Stimulated activated CD4-positive, alpha-beta T cell treated with anti-CD3 and anti-CD28 coated beads, Interleukin-15, amount 100 ng/mL, for 24 hours (primary cell): ENCODE measurements at regions not wholly inside any gene's neighbourhood (a gene's known extent, or its start where the extent isn't known, plus 50 kb on each side); places are given as distances from the start of the nearest gene placed in this dataset.

Experiments
- DNase-seq: peaks from one replicate; pipeline ENCODE4 v3.0.0-alpha.2; 2020

DNA sequence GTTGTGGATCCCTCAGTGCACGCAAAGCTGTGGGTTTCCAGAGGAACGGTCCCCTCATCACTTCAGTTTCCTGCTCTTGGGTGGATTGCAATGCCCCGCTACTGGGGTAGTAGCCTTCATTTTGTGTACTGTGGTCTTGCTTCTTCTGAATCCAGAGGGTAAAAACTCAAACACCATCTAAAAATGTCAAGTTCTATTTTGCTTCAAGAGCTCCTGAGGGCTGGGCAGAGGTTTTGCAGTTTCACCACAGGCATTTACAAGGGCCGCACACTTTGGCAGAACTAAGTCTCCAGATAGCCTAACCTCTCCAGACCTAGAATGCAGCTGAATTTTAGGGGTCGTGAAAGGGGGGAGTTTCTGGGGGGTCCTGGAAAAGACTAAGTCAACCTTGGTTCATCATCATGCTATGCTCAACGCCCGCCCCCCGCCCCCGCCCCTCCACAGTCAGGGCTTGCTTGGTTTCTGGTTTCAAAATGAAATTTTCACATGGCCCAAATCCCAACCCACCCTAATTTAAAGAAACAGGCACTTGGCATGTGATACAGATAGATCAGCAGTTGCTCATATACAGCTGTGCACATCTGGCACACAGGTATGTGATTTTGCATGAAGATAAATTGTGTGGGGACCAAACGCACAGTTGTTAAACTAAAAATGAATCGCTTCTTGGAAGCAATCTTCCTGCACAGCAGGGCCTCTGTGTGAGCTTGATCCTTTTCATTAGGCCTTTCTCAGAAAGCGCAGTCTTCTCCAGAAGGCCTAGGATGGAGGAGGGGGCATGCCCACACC, 329.6 kb downstream of the OSR1 start:
- no peak for DNase-seq

DNA sequence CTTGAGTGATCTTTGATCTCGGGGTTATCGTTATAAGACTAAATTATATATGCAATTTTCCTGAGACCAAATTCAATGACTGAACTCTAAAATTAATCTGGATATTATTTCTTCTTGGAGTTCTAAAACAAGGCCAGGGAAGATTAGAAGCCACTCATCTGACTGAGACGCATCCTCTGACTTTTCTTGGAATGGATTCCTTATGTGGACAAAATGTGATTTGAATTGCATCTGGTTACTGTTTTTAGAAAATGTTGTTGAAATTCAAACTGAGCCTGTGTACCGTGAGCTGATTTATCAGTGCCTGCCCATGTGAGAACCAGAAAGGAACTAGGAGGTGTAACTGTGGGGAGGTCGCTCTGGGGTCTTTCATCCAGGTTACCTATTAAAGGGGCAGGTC, 330.8 kb downstream of the OSR1 start:
- no peak for DNase-seq

DNA sequence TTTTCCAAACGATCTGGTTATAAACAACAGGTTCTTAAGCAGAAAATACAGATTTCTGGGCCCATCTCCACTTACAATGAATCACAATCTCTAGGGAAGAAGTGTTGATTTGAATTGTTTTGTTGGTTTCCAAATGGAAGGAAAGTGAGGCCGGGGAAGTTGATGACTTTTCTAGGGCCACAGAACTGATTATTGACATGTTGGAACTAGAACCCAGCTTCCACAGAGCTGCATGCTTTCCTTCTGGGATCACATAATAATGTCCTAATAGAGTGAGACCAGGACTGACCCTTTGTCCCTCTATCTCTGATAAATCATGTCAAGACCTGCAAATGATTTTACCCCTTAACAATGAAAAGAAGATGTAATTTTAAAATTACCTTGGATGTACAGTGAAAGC, 332.2 kb downstream of the OSR1 start:
- DNase-seq = no peak

DNA sequence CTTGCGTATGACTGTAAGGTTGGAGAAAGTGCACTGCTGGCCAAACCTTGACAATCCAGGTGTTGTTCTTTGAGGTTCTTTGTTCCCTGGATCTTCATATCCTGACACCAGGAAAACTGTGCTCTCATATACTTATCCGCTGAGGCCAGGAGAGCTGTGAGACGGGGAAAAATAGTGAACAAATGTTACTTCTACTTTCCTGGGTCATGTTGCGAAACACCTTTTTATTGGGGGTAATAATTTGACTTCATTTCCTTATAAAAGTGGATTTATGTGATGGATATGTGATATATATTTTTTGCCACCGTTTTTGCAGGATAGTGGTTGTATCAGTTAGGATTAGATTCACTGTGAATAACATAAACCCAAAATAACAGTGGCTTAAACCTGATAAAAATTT, 336.1 kb downstream of the OSR1 start:
- DNase-seq = no peak

DNA sequence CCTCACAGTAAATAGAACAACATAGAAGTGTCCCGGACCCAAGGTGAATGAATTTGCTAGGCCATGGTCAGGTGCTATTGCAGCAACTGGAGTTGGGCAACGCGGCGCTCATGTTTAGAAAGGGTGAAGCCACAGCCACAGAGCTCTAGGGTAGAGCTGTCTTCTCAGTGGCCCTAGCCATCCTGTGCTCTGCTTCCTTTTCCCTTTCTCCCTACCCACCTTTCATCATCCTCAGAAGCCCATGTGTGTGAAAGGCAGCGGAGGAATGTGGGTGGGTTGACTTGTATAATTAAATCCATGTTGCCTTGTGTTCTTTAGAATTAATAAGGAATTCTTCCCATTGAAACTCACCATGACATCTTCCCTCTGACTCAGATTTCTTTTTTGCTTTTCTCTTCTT, 336.7 kb downstream of the OSR1 start:
- no peak for DNase-seq

DNA sequence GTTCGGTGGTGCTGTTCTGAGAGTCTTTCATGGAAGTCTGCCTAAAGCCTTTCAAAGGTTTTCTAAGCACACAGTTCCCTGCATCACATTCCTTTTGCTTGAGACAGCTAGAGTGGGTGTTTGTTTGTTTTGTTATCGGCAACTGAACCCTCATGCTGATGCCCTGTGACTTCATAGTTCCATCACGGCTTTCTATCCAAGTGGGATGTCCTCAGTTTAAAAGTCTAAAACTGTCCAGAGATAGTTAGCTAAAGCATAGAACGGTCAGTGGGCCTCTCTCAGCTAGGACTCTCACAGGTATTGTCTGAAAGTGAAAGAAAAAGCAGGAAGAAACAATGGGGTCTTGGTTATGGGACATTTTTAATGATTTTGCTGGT, 337.3 kb downstream of the OSR1 start:
- no peak for DNase-seq

DNA sequence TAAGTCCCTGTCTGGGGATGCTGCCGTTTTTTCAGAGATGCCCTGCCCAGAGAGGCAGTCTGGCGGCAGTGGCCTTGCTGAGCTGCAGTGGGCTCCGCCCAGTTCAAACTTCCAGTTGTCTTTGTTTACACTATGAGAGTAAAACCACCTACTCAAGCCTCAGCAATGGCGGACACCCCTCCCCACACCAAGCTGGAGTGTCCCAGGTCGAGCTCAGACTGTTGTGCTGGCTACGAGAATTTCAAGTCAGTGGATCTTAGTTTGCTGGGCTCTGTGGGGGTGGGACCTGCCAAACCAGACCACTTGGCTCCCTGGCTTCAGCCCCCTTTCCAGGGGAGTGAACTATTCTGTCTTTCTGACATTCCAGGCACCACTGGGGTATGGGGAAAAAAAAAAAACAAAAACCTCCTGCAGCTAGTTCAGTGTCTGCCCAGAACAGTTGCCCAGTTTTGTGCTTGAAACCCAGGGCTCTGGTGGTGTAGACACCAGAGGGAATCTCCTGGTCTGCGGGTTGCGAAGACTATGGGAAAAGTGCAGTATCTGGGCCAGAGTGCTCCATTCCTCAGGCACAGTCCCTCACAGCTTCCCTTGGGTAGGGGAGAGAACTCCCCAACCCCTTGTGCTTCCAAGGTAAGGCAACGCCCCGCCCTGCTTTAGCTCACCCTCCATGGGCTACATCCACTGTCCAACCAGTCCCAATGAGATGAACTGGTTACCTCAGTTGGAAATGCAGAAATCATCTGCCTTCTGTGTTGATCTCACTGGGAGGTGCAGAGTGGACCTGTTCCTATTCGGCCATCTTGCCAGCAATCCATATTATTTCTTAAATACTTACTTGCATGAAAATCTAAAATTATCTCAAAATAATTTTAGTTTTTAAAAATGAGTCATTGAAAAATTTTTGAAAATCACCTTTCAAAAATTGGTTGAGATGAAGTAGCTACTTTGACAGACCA, 338.0 kb downstream of the OSR1 start:
- no peak for DNase-seq

DNA sequence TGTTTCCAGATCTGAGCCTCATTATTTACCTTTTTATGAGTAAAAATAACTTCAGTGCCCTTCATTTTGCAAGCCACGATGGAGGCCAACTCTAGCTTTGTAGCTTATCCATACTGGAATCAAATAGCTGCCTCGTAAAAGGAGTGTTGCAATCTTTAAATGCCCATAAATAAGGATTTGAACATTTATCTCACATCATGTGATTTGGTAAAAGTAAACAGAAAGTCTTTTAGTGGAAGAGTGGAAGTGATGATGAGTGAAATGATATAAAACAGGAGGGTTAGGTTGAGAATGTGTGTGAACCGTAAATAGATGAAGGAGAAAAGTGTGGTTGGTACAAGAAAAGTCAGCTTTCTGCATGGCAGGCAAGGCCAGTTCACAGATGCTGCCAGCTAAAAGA, 348.9 kb downstream of the OSR1 start:
- DNase-seq = no peak

DNA sequence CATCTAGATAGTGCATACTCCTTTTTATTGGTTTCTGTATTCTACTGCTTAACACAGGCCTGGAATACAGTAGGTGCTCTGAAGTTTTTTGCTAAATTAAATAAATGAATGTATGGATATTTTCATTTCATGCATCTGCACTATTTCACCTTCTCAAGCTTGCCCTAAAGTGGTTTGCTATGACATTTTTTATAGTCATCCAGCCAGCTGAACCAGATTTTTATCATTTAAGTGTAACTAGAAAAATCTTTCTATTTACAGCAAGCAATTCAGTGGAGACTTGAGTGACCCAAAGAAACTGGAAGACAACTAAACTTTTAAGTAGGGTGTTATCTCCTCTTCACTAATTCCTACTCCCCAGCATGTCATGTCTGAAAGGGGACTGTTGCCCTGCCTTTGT, 354.9 kb downstream of the OSR1 start:
- no peak for DNase-seq

DNA sequence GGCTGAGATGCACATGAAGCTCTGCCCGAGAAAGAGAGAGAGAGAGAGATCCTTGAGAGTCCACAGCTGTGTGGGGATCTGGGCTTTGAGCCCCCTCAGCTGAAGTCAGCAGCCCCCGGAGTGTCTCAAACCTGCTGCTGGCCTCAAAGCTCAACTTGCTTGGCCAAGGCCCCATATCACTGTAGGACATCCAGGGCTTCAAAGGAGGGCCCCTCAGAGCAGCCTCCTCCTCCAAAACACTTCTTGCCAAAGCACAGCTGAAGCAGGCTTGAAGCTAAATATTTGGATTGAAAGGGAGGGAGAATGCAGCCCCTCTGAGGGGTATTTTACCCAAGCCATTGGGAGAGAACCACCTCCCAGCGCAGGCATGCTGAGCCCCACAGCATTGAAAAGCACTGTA, 357.6 kb downstream of the OSR1 start:
- no peak for DNase-seq

DNA sequence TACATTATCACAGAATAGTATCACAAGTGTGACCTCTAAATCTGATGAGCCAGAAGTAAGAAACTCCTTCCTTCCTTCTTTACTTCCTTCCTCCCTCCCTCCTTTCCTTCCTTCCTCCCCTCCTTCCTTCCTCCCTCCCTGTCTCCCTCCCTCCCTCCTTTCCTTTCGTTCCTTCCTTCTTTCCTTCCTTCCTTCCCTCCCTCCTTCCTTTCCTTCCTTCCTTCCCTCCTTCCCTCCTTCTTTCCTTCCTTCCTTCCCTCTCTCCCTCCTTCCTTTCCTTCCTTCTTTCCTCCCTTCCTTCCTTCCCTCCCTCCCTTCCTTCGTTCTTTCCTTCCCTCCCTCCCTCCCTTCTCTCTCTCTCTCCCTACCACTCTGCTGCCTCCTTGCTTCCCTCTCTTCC, 359.2 kb downstream of the OSR1 start:
- no peak for DNase-seq

DNA sequence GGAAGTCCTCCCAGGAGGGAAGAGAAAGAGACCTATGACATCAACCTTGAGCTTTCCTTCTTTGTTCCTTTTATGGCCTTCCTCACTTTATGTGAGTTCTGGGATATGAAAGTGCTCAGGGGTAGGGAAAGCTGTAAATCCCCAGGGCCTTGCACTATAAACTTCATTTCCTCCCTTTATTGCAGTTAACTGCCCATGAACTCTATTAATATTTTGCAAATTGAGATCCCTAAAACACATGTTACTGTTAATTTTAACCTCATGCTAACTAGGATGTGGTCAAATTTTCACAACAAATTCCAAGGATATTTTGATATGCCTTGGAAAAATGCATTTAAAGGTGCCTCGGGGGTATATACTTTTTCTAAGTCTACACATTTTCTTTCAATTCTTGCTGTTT, 359.9 kb downstream of the OSR1 start:
- no peak for DNase-seq

DNA sequence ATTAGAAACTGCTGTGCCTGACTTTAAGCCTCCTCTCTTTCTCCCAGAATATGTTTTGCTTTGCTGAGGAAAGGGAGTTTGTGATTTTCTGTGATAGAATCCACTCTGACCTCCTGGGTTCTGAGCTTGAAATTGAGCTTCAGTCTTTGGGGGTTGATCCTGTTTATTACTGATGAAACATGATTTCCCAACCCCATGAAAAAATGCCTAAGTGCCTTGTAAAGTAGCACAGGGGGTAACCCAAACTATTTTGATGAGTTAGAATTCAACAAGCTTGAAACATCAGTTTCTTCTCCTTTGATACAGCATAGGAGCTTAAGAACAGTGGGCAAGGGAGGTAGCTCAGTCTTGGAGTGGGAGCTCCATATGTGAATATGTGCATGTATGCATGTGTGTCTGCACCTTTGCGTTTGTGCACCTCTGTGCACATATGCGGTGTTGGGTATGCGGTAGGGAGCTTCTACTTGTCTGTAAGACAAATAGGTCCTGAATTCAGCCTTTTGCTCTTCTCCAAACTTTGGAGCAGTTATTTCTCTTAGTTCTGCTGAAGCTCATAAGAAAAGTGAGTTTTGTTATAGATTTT, 364.6 kb downstream of the OSR1 start:
- DNase-seq = no peak

DNA sequence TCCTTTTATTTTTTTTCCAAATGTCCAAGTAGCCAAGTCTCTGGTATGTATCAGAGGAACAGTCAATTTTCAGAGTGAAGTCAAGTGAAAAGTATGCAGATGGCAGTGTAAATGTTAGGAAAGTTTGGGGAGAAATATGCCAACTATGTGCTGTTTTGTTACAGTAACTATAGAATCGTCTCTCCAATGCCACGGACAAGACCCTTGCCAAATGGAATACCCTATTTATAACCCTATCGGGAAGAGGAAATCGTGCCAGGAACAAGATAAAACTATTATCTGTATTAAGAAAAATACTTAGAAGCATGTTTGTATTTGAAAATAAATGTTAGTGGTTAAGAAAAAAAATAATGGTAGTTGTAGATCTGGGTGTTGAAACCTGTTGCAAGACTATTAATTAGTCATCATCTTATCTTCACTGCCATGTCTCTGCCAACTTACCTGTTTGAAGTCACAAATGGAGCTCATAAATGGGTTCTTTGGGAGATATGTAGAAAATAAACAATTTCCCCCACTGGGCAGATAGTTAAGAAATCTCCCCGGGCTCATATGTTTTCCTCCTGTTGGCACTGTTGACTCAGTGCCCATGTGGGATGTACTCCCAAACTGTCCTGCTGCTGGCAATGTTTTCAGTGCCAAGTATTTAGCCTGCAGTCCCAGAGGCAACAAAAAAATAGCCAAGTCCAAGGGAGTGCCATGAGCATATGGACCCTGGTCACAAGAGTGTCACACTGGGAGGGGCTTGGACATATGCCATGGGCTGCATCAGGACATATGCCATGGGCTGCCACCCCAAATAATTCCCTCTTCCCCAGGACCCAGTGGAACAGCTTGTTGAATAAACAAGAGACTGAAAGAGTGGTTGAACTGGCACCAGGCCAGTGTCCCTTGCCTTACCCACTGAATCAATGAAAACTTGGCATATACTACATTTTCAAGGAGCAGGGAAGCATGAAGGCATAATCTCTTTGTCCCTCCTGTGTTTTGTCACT, 366.9 kb downstream of the OSR1 start:
- no peak for DNase-seq

DNA sequence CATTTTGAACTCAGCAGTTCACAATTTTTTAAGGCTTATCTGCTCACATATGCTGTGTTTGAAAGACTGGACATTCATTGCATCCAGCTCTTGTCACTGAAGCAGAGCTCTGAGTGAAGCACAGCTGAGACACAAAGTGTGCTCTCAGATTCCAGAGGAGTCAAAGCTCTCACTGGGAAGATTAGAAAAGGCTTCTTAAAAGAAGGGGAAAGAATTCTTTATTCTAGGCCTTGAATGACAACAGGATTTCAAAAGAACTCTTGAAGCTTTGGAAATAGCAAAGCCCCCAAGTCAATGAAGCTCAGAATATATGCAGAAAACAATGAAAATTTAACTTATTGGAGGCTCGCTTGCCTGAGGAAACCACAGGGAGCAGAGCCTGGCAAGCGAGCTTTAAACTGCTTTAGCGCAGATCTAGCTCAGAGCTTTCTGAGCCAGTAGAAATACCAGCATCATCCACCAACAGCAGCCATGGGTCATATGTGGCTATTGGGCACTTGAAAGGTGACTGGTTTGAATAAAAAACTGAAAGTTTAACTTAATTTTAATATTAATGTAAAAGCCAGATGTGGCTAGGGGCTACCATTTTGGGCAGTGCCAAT, 369.7 kb downstream of the OSR1 start:
- no peak for DNase-seq

DNA sequence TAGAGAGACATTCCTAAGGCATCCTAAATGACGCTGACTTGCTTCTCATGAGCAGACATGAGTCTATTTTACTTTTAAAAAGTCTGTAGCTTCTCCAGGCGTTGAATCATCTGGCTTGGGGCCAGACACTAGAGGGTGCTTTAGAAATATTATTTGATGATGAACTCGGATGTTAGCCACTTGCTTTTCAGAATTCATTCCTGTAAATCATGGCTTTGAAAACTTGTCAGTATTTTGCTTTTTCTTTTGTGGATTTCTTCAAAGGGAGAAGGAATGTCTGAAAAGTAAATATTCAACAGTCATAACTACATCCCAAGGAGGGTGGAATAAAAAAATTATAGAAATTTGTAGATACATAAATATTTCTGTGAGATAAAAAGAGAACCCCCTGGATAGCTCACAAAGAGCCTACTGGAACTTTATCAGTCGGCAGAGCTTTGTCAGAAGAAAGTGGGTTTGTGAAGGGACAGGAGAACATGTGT, 370.8 kb downstream of the OSR1 start:
- DNase-seq = no peak

DNA sequence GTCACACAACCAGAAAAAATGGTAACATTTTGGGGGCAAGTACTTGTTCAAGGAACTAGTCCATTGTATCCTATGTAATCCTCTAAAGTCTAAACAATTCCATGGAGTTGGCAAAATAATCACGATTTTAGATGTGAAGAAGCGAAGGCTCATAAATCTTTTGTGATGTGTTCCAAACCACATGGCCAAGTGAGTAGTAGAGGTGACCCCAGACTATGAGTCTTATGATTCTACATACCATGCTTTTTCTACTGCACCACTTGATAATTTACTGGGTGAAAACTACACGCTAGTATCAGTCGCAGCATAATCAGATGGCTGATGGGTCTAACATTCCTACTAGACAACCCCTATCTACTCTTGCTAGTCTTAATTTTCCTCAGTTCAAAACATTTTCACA, 371.4 kb downstream of the OSR1 start:
- DNase-seq = no peak

DNA sequence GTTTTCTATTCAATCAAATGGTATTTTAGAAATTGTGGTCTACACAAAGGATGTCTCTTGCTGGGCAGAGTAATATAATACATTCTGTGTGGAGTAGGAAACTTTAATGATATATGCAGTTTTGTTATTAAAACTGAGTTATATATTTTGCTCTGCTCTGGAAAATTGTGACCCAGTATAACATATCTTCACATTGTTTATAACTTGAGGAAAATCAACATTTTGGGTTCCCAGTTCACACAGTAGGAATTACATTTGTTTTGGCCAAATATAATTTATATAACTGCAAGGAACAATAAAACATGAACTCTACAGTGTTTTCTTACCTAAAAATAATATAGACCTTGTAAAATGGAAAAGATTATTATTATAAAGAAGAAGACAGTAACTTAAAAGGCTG, 372.4 kb downstream of the OSR1 start:
- DNase-seq = no peak

DNA sequence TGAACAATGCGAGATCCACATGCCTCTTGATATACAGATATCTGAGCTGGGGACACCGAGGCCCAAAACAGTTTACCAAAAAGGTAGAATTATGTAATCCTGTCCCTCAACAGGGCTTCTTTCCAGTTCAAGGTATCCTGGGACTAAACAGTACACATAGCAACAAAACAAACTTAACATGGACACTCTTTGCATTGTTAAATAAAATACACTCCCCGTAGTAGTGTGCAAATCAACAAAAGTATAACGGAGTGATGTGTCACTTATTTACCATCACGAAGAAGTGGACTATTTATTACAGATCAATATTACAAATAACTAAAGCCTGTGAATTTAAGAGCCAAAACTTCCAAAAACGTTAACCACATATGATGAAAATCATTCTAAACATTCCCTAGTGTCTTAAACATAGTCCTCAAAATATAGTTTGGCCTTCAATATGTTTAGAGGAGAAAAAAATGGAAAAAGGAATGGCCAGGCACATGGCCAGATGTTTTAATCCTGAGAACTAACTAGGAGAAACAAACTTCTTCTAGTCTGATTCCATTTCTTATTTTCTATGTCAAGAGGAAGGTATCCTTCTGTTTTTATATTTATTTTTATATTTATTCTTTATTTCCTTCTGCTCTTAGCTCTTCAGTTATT, 377.5 kb downstream of the OSR1 start:
- no peak for DNase-seq

DNA sequence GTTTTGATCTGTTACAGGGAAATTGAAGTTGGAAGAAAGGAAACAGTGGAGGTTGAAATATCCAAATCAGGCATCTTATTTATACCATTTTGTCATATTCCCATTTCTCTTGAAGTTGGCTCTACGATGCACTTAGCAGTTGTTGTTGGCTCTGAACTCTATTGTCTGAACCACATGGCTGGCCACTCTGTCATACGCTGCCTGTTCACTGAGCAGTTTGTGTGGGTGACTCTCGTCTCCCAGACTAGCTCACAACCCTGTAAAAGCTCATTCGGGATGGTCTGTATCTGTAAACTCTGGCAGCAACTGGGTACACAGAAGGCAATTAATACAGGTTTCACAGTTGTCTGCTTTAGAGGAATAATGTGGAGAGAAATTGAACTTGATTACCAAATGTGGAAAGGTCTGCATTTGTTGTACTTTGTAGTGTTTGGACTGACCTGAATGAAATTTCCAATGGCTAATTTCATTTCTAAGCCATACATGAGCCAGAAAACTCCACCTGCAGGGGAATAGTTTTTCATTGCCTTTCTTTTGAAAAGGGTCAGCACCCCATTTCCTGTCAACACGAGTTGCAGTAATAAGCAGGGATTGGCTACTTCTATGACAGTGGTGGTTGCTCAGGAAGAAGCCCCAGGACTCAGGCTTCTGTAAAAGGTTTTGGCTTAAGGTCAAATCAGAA, 378.2 kb downstream of the OSR1 start:
- no peak for DNase-seq

DNA sequence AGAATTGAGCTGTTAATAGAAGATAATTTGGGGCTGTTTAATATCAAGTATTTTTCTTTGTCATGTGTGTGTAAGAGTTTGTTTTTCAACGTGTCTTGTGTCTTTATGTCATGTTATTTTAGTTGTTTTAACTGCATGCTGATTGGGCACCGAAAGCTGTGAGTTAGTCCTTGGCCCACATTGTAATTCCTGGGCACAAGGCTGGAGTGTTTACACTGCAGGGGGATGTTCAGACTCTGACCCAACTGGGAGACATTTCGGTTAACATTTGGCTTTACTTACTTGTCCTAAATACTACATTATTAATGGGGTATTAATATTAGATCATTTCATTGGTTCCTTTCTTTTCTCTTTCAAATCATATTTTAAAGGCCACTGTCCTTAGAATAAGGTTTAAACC, 381.0 kb downstream of the OSR1 start:
- DNase-seq = no peak
